SIG-M5 treated with dmso at 0.1 percent for 504 hours (cell line): ENCODE measurements at regions not wholly inside any gene's neighbourhood (a gene's known extent, or its start where the extent isn't known, plus 50 kb on each side); places are given as distances from the start of the nearest gene placed in this dataset.
"Not testable (repeated sequence)": the region's sequence is repeated elsewhere in the genome, so short reads cannot be mapped to it uniquely, and the experiment has no call there.

Experiments used
- DNase-seq: peaks from one replicate; lab custom pipeline; 2025; ENCODE audit not compliant: unreplicated experiment; lab: John Stamatoyannopoulos, UW

- no peak for DNase-seq
These were observed 68.7 kb downstream of the MEPE start for GRCh38 chr4:87901422-87901992.

DNA sequence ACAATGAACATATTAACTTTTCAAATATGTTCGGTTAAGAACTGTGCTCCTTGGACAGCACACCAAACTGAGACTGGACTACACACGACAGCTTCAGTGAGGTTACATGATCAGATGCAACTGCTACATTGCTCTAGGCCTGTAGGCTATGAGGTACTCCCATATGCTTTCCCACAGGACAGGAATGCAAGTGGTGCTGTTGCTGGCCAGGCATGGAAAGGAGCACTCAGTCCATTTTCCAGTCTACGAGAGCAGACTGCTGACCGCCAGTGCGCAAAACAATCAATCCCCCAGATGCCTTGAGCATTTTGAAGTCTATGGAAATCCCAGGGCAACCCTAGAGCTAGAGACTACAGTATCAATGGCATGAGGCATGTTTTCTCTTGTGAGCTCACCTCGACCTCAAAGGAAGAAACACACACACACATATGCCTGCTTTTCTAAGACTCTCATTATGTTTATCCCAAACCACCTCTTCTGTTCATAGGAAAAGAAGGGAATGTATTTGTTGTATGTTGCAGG lies 70.8 kb upstream of the SPP1 start:
- DNase-seq = no peak

- DNase-seq = no peak
These were observed 67.2 kb upstream of the SPP1 start for GRCh38 chr4:87908336-87908735.

GRCh38 chr4:87910795-87911194 lies 64.7 kb upstream of the SPP1 start:
- DNase-seq = no peak

GRCh38 chr4:87911252-87911774 lies 64.2 kb upstream of the SPP1 start:
- peak; percentile 14 for DNase-seq

DNA sequence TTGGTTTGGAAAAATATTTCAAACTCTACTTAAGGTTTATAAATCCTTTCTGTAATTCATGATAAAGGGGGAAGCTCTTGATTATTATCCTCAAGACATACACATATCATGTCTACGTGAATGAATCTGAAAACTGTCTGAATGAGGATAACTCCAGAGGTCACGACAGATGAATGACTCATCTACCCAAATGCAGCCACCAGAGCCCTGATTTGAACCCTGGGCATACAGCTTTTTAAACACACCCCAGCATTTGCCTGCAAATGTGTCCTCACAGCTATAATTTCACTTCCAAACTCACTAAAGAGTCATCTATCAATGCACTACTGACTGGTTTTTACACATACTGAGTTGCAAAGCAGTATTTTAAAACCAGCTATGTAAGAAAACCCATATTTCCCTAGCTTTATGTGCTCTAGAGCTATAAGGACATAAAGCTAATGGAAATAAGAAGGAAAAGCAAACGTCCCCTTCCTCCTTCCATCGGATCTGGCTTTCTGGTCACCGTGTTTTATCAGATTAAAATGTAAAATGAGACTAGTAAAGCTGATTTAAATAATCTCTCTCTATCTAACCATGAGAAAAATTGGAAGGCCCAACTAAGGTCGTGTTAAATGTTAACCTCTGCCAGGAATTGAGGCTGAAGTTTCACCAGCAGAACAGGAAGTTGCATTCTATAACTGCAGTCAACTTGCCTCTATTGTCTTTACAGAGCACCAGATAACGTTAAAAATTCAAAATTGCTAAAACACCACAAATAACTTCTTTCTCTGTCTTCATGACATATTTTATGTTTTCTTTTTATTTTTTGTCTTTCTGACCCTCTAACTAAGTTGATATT lies 63.1 kb upstream of the SPP1 start:
- no peak for DNase-seq

DNA sequence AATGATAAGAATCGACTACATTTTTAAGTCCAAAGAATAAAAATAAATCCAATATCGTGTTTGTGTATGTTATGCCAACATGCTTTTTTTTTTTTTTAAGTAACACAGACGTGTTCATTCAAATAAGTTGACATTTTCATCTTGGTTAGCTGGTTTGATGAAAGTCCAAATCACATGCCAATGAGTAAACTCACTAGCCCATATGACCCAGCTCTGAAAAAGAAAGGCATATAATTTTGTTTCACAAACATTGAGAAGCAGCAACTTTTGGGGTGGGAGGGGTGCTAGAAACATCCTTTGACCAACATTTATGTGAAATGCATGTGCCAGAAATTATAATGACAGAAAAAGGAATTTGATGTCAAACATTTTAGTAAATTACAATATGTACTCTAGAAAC lies 61.6 kb upstream of the SPP1 start:
- DNase-seq = no peak

GRCh38 chr4:87915621-87916020 lies 59.9 kb upstream of the SPP1 start:
- no peak for DNase-seq

- no peak for DNase-seq
These were observed 58.9 kb upstream of the SPP1 start for GRCh38 chr4:87916626-87917025.

DNA sequence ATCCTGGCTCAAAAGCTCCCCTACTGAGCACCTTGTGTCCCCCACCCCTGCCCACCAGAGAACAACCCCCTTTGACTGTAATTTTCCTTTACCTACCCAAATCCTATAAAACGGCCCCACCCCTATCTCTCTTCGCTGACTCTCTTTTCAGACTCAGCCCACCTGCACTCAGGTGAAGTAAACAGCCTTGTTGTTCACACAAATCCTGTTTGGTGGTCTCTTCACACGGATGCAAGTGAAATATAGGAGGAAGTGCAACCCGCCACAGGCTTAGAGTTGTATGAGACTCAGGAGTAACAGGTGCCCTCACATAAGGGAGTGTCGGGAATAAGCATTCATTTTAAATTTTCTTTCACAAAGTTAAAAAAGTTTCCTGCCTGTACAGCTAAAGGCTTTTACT lies 57.6 kb upstream of the SPP1 start:
- not testable (repeated sequence) for DNase-seq

GRCh38 chr4:87918314-87919058 lies 57.0 kb upstream of the SPP1 start:
- DNase-seq = no peak

DNA sequence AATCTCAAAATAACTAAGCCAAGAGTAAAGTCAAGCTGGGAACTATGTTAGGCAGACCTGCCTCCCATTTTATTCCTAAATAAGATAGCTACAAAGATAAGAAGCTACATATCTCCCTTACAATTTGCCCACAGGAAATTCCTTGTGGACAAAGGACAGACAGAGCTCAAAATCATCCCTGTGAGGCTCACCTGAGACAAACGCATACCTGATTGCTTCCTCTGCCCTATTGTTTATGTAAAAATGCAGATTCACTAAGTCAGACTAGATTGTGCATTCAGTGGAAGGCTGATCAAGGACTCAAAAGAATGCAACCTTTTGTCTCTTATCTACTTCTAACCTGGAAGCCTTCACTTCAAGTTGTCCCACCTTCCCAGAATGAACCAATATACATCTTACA lies 56.2 kb upstream of the SPP1 start:
- DNase-seq = not testable (repeated sequence)

DNA sequence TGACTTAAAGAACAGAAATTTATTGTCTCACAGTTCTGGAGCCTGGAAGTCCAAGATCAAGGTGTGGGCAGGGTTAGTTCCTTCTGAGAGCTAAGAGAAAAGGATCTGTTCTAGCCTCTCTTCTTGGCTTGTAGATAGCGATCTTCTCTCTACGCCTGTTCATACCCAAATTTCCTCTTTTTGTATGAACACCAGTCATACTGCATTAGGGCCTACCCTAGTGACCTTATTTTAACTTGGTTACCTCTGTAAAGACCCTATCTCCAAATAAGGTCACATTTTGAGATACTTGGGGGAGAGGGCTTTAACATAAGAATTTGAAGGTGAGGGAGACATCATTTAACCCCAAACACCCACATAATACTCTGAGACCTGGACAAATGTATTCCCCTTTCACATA lies 55.6 kb upstream of the SPP1 start:
- peak; percentile 9 for DNase-seq

DNA sequence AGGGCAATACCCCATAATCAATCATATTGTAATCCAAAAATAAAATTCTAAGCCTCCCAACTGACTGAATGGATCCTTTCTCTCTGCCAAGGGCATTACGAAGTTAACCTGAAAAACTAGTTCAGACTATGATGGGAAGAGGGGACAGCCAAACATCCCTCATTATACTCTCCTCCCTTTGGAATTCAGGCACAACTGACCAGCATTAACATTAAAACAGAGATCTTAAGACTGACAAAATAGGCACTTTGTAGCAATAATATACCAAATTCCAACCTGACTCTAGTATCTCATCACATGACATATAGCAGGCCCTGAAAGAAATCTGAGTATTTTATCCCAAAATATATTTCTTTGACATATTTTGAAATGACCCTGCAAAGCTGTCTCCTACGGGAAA lies 55.0 kb upstream of the SPP1 start:
- no peak for DNase-seq

GRCh38 chr4:87921626-87922479 lies 53.7 kb upstream of the SPP1 start:
- not testable (repeated sequence) for DNase-seq

DNA sequence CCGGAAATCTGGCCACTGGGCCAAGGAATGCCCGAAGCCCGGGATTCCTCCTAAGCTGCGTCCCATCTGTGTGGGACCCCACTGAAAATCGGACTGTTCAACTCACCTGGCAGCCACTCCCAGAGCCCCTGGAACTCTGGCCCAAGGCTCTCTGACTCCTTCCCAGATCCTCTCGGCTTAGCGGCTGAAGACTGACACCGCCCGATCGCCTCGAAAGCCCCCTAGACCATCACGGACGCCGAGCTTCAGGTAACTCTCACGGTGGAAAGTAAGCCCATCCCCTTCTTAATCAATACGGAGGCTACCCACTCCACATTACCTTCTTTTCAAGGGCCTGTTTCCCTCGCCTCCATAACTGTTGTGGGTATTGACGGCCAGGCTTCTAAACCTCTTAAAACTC lies 51.4 kb upstream of the SPP1 start:
- not testable (repeated sequence) for DNase-seq
